Thyroid gland (tissue), 4 donors: ENCODE measurements at regions not wholly inside any gene's neighbourhood (a gene's known extent, or its start where the extent isn't known, plus 50 kb on each side); places are given as distances from the start of the nearest gene placed in this dataset.

Experiments used
- DNase-seq, 2 donors: peaks; one replicate each; pipeline ENCODE4 v3.0.0-alpha.2; 2019
- H3K27ac ChIP-seq, 3 donors: fragments of 200-600 bp; sonication (generic); 1 replicate in 2 of 3; 2 replicates in 1 of 3; pipeline ENCODE4 v1.5.1; 2016 to 2019; ENCODE audit warnings: mild to moderate bottlenecking in 1 of 3, moderate library complexity in 1 of 3
- H3K27me3 ChIP-seq: fragments of 200-600 bp; sonication (generic); one replicate; pipeline ENCODE4 v1.5.1; 2019
- H3K36me3 ChIP-seq, 2 donors: fragments of 200-600 bp; sonication (generic); one replicate each; pipeline ENCODE4 v1.5.1; 2016 to 2019
- H3K4me1 ChIP-seq, 2 donors: fragments of 200-600 bp; sonication (generic); one replicate each; pipeline ENCODE4 v1.5.1; 2017 to 2019
- H3K4me3 ChIP-seq, 3 donors: fragments of 200-600 bp; sonication (generic); replicated peaks in 1 of 3; 1 replicate in 2 of 3; 2 replicates in 1 of 3; pipeline ENCODE4 v1.5.1; 2016; ENCODE audit warnings: mild to moderate bottlenecking in 1 of 3
- H3K9me3 ChIP-seq: fragments of 200-600 bp; sonication (generic); one replicate; pipeline ENCODE4 v1.5.1; 2017
- POLR2A ChIP-seq, 2 donors: fragments of 450-650 bp; IDR thresholded peaks; one replicate each; pipeline ENCODE4 v1.6.1; 2017; ENCODE audit warnings: antibody characterized with exemption in 2 of 2, mild to moderate bottlenecking in 2 of 2, moderate library complexity in 1 of 2
- WGBS, 2 donors: methylation state at CpG; one replicate each; pipeline ENCODE4 v1.1.5; 2017; 5-methylcytosine and 5-hydroxymethylcytosine counted together
- intact Hi-C: fragments of 100-400 bp; cut with DNase I; formaldehyde crosslinking; loops from one replicate; pipeline ENCODE4 v1.15.1; 2023
- TF ChIP-seq, protein P1 (sequence below), 6 experiments: fragments of 200-600 bp in 3 of 6; fragments of 450-650 bp in 3 of 6; sonication (generic) in 3 of 6; IDR thresholded peaks; one replicate each; pipeline ENCODE4 v1.5.1; 2016 to 2019; ENCODE audit warnings: antibody characterized with exemption in 6 of 6, mild to moderate bottlenecking in 2 of 6, inconsistent platforms in 1 of 6, moderate library complexity in 1 of 6

DNA sequence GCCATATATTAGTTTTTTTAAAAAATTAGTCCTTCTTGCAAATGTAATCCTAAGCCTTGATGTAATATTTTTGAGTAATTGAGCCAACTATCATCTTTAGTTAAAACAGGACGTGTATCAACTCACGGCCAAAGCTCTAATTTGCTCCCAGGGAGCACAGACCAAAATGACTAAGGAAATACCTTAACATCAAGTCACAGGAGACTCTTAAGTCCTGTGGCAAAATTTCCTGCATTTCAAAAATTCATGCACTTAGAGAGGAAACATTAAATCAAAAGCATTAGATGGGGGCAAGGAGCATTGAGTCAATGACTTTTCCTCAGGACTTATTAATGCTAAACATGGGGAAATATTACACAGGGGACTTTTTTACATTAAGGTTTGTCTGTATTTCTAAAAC lies 276.0 kb downstream of the MFSD1 start:
- WGBS, 2 donors: 62 to 69% methylated on average over 2 of the region's 2 CpGs
- TF ChIP-seq, protein P1, sequence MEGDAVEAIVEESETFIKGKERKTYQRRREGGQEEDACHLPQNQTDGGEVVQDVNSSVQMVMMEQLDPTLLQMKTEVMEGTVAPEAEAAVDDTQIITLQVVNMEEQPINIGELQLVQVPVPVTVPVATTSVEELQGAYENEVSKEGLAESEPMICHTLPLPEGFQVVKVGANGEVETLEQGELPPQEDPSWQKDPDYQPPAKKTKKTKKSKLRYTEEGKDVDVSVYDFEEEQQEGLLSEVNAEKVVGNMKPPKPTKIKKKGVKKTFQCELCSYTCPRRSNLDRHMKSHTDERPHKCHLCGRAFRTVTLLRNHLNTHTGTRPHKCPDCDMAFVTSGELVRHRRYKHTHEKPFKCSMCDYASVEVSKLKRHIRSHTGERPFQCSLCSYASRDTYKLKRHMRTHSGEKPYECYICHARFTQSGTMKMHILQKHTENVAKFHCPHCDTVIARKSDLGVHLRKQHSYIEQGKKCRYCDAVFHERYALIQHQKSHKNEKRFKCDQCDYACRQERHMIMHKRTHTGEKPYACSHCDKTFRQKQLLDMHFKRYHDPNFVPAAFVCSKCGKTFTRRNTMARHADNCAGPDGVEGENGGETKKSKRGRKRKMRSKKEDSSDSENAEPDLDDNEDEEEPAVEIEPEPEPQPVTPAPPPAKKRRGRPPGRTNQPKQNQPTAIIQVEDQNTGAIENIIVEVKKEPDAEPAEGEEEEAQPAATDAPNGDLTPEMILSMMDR (IDR thresholded peaks at IDR 0.05): no peak
- no peak for TF ChIP-seq POLR2A (IDR thresholded peaks at IDR 0.05)
- no peaks in the 10 kb centered on the region for H3K4me1 ChIP-seq
- intact Hi-C loops: no loop called here
- no peaks in the 10 kb centered on the region for H3K9me3 ChIP-seq
- no peak for DNase-seq
- no peaks in the 10 kb centered on the region for H3K27me3 ChIP-seq
- H3K27ac ChIP-seq: no peak overlapping the region
- H3K4me3 ChIP-seq: no peak overlapping the region
- no peaks in the 10 kb centered on the region for H3K36me3 ChIP-seq

DNA sequence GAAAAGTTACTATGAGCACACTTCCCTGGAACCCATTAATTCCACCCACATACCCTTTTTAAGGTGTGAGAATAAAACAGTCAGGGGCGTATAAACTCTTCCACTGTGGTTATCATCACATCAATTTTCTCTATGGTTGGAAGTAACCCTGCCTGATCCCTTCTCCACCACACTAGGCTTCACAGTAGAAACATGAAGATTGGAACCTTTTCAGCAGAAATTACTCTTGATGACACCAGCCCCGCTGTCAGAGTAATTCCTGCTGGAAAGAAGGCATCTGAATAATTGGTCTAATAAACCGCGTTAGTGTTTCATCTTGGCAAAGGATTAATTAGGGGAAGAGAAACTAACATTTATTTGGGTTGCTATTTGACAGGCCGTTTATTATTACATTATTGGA lies 278.4 kb downstream of the MFSD1 start:
- no peak for DNase-seq
- Histone ChIP-seq H3K4me1 (no peaks in the 10 kb centered on the region), H3K36me3 (no peaks in the 10 kb centered on the region), H3K27me3 (no peaks in the 10 kb centered on the region), H3K4me3 (no peak overlapping the region), H3K9me3 (no peaks in the 10 kb centered on the region), H3K27ac (no peak overlapping the region)
- intact Hi-C loops: no loop called here
- TF ChIP-seq POLR2A (IDR thresholded peaks at IDR 0.05): no peak
- TF ChIP-seq, protein P1 (IDR thresholded peaks at IDR 0.05): no peak
- 86 to 89% methylated on average over 5 of the region's 5 CpGs for WGBS, 2 donors

DNA sequence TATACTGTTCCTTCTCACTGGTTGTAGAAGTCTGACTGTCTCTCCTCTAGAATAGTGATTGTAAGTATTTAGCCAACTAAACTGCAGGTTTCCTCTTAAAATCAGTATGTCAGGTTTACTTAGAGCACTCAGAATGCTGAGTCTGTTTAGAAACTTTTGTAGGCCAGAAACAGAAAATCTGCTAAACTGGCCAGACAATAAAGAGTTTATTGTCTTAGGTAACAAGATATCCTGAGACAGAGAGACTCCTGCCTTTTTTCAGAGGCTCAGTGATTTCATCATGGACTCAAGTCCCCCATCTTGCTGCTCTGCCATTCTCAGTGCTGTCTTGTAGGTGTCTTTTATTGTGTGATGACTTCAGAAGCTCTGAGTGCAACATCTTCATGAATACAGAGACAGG lies 279.0 kb downstream of the MFSD1 start:
- no peaks in the 10 kb centered on the region for H3K9me3 ChIP-seq
- H3K27me3 ChIP-seq: no peaks in the 10 kb centered on the region
- no peaks in the 10 kb centered on the region for H3K4me1 ChIP-seq
- no peaks in the 10 kb centered on the region for H3K36me3 ChIP-seq
- no peak overlapping the region for H3K4me3 ChIP-seq
- DNase-seq: no peak
- no peak overlapping the region for H3K27ac ChIP-seq
- TF ChIP-seq, protein P1 (IDR thresholded peaks at IDR 0.05): no peak
- TF ChIP-seq POLR2A (IDR thresholded peaks at IDR 0.05): no peak
- intact Hi-C loops: no loop called here

DNA sequence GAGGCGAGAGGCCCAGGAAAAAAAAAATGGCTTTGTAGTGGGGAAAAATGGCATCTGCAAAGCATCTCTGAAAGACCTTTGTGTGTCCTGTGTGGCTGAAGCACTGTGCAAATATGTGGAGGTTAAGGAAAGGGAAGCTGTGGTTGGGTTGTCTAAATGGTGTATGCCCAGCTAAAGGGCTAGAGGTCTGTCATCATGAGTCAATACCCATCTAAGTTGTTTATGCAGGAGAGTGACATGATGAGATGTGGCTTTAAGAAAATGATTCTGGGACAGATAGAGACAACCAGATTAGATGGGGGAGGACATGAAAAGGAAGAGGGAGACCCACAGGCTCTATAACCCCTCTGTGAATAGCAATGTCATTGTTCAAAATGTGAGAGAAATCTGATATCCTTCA lies 280.7 kb downstream of the MFSD1 start:
- DNase-seq: no peak
- intact Hi-C loops: no loop called here
- no peaks in the 10 kb centered on the region for H3K27me3 ChIP-seq
- H3K36me3 ChIP-seq: no peaks in the 10 kb centered on the region
- no peak overlapping the region for H3K4me3 ChIP-seq
- H3K27ac ChIP-seq: no peak overlapping the region
- H3K9me3 ChIP-seq: no peaks in the 10 kb centered on the region
- WGBS, 2 donors: 81 to 92% methylated on average over 1 of the region's 1 CpG
- TF ChIP-seq POLR2A (IDR thresholded peaks at IDR 0.05): no peak
- TF ChIP-seq, protein P1 (IDR thresholded peaks at IDR 0.05): no peak
- H3K4me1 ChIP-seq: no peaks in the 10 kb centered on the region

DNA sequence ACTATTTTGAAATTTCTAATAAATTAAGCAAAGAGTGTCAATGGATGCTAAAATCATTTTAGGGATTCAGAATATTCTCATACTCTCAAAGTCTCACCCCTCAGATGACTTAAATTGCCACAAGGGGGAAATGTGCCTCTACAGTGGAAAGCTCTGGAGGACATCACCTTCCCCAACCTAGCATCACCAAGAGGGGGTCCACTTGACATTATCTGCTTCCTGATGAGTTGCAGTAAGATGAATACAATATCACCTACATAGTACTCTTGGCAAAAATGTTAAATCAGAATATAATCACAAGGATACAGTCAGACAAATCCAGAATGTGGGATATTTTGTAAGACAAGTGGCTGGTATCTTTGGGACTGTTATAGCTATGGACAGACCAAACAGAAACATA lies 290.1 kb downstream of the MFSD1 start:
- Histone ChIP-seq H3K27ac (no peak overlapping the region), H3K4me3 (no peak overlapping the region), H3K36me3 (no peaks in the 10 kb centered on the region), H3K4me1 (no peaks in the 10 kb centered on the region), H3K9me3 (no peaks in the 10 kb centered on the region), H3K27me3 (no peaks in the 10 kb centered on the region)
- no peak for DNase-seq
- TF ChIP-seq, protein P1 (IDR thresholded peaks at IDR 0.05): no peak
- TF ChIP-seq POLR2A (IDR thresholded peaks at IDR 0.05): no peak
- intact Hi-C loops: no loop called here
